ENCODE measurements at regions not wholly inside any gene's neighbourhood (a gene's known extent, or its start where the extent isn't known, plus 50 kb on each side); places are given as distances from the start of the nearest gene placed in this dataset.

DNA sequence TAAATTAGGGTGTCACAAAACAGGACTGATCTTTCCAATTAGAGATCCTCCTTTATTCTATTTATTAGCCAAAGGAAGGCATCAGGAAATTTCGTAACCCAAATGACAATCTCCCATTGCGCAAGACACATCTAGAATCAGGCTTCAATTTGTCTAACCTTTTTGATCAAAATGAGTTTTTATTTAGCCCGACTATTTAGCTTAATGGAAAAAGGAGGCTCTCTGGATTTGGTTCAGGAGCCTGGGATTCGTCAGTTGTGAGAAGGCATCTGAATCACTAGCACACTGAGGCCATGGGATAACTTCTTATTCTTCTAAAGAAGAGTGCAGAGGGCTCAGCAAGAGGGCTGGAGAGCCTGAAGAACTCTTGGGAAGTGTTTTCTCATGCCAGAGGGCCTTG is 332.1 kb upstream of the ETAA1 start:
- H3T11ph ChIP-seq (ENCODE audit: low read length) = no peak overlapping the region
- TF ChIP-seq CTCF (conservative IDR thresholded peaks at IDR 0.05) = no peak
- H3K4ac ChIP-seq (ENCODE audit: low read depth, low read length) = no peak overlapping the region
- Mint-ChIP-seq H3K9me3 (peaks cover 0 to 2% of the 10 kb centered on the region in 2 experiments; a peak in 2 of 5 replicates), H3K36me3 (ENCODE audit: insufficient read depth in 1 of 3, low read depth in 3 of 3) (no peaks in the 10 kb centered on the region), H3K4me1 (peaks cover 3 to 4% of the 10 kb centered on the region in 2 experiments; a peak in 3 of 4 replicates), H3K27me3 (ENCODE audit: low read depth) (peaks cover 2% of the 10 kb centered on the region; the same call in 1 of the 2 replicates), H3K4me3 (no peak overlapping the region), H3K27ac (no peak overlapping the region)
- no peaks in the 10 kb centered on the region for H3K9me3 ChIP-seq (ENCODE audit: control insufficient read depth, low read depth, low read length)
- no peak overlapping the region for H3K56ac ChIP-seq (ENCODE audit: insufficient read length, low read depth, low read length)
- H3K79me2 ChIP-seq (ENCODE audit: insufficient read depth, low read length) = no peaks in the 10 kb centered on the region
- WGBS (ENCODE audit: extremely low coverage, insufficient read length, low lambda C conversion rate) = no CpG with 5 or more reads among the region's 4 CpGs
- H3K14ac ChIP-seq (ENCODE audit: insufficient read depth, low read length) = no peak overlapping the region
- H3K4me1 ChIP-seq (ENCODE audit: insufficient read depth, low read length) = no peaks in the 10 kb centered on the region
- no peaks in the 10 kb centered on the region for H4K20me1 ChIP-seq (ENCODE audit: control insufficient read depth, insufficient read depth, insufficient read length)
- no peaks in the 10 kb centered on the region for H3K79me1 ChIP-seq (ENCODE audit: insufficient read depth, low read depth, low read length, poor library complexity, severe bottlenecking)
- no peak overlapping the region for H4K8ac ChIP-seq (replicated peaks; ENCODE audit: insufficient read length, low read depth, low read length)
- no peak overlapping the region for H2AK5ac ChIP-seq (ENCODE audit: insufficient read length, low read length)
- H2BK12ac ChIP-seq (ENCODE audit: insufficient read length, low read depth, low read length) = no peak overlapping the region
- H3K27ac ChIP-seq (ENCODE audit: insufficient read length, low read depth, low read length) = no peak overlapping the region
- DNase-seq = no peak
- no peak overlapping the region for H2BK5ac ChIP-seq (ENCODE audit: insufficient read length, low read length)
- H3K9ac ChIP-seq (ENCODE audit: extremely low read depth, insufficient read length, low read length) = no peak overlapping the region
- no peaks in the 10 kb centered on the region for H3K27me3 ChIP-seq (ENCODE audit: insufficient read depth, low read length)
- no peak overlapping the region for H3K4me2 ChIP-seq (ENCODE audit: insufficient read depth, insufficient read length, low read length)
- no peak overlapping the region for H2BK120ac ChIP-seq (ENCODE audit: low read depth, low read length, poor library complexity, severe bottlenecking)
- H2BK15ac ChIP-seq (ENCODE audit: low read depth, low read length) = no peak overlapping the region
- H4K91ac ChIP-seq (ENCODE audit: insufficient read length, low read depth, low read length) = no peak overlapping the region
- no peak overlapping the region for H2AFZ ChIP-seq (ENCODE audit: low read length)
- H2BK20ac ChIP-seq (ENCODE audit: low read depth, low read length, poor library complexity, severe bottlenecking) = no peak overlapping the region
- H4K5ac ChIP-seq (ENCODE audit: insufficient read length, low read depth, low read length) = no peak overlapping the region
- H3K23ac ChIP-seq (ENCODE audit: insufficient read length, low read depth, low read length) = no peak overlapping the region
- no peak overlapping the region for H3K18ac ChIP-seq (ENCODE audit: insufficient read length, low read depth, low read length)
- H3K23me2 ChIP-seq (ENCODE audit: insufficient read length, low read depth, low read length, poor library complexity, severe bottlenecking) = no peaks in the 10 kb centered on the region

All from H9 (cell line).